ENCODE measurements at regions not wholly inside any gene's neighbourhood (a gene's known extent, or its start where the extent isn't known, plus 50 kb on each side); places are given as distances from the start of the nearest gene placed in this dataset.

DNA sequence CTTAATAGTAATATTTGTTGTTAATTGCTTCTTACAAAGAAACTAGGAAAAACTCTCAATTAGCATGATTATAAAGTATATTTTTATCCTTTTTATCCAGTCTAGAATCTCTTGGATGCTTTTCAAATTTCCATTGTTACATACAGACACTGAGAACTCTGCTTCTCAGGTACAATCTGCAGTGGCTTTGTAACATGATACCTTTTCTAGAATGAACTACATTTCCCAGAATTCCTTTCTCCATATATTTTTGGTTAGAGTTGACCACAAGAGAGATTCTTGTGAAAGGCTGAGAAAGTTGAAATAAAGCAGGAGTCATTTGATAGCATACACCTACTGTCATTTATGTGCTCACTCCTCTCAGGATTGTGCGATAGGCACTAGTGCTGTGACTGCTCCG lies 148.6 kb downstream of the SLITRK6 start:
- no peaks in the 10 kb centered on the region for H3K27me3 ChIP-seq
- no peaks in the 10 kb centered on the region for H3K4me1 ChIP-seq
- no peak overlapping the region for H3K4me3 ChIP-seq
- intact Hi-C loops (cut with DNase I) = no loop called here
- no peak for TF ChIP-seq CTCF (IDR thresholded peaks at IDR 0.05)
- no peak overlapping the region for H3K9ac ChIP-seq (ENCODE audit: low read depth in 2 of 2, low read length in 2 of 2)
- no peak for DNase-seq
- no peak overlapping the region for H3K27ac ChIP-seq
- H3K36me3 ChIP-seq = no peaks in the 10 kb centered on the region
- no peaks in the 10 kb centered on the region for H3K9me3 ChIP-seq

- intact Hi-C loops (cut with DNase I) = no loop called here
- H3K36me3 ChIP-seq = no peaks in the 10 kb centered on the region
- no peaks in the 10 kb centered on the region for H3K27me3 ChIP-seq
- H3K4me3 ChIP-seq = no peak overlapping the region
- H3K9me3 ChIP-seq = no peaks in the 10 kb centered on the region
- no peak for TF ChIP-seq CTCF (IDR thresholded peaks at IDR 0.05)
- H3K27ac ChIP-seq = no peak overlapping the region
- no peaks in the 10 kb centered on the region for H3K4me1 ChIP-seq
- no peak overlapping the region for H3K9ac ChIP-seq (ENCODE audit: low read depth in 2 of 2, low read length in 2 of 2)
- no peak for DNase-seq
These were observed 158.5 kb downstream of the SLITRK6 start for GRCh38 chr13:85640727-85641126.

- intact Hi-C loops (cut with DNase I) = no loop called here
- Histone ChIP-seq H3K9me3 (no peaks in the 10 kb centered on the region), H3K4me1 (no peaks in the 10 kb centered on the region), H3K27me3 (no peaks in the 10 kb centered on the region), H3K27ac (no peak overlapping the region), H3K4me3 (no peak overlapping the region), H3K9ac (ENCODE audit: low read depth in 2 of 2, low read length in 2 of 2) (no peak overlapping the region), H3K36me3 (no peaks in the 10 kb centered on the region)
- no peak for TF ChIP-seq CTCF (IDR thresholded peaks at IDR 0.05)
- DNase-seq = no peak
These were observed 160.3 kb downstream of the SLITRK6 start for GRCh38 chr13:85638815-85639393.

DNA sequence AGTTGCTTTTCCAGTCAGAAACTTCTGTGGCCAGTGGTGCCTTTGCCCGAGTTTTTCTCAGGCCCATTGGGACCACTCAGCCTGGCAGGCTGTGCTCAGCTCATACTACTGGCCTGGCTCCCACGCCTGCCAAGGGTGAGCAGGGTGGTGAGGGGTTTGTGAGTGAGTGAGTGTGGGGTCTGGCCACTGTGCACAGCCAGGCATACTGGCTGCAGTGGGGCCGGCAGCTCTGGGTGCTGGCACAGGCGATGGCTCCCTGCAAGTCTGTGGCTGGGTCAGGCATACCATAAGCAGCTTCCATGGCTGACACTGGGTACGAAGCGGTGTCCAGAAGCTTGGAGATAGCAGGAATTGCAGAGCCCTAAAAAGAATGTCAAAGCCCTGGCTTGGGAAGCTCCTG lies 161.0 kb downstream of the SLITRK6 start:
- H3K4me3 ChIP-seq = no peak overlapping the region
- no peak overlapping the region for H3K9ac ChIP-seq (ENCODE audit: low read depth in 2 of 2, low read length in 2 of 2)
- H3K4me1 ChIP-seq = no peaks in the 10 kb centered on the region
- H3K27me3 ChIP-seq = no peaks in the 10 kb centered on the region
- no peak for TF ChIP-seq CTCF (IDR thresholded peaks at IDR 0.05)
- no peak for DNase-seq
- intact Hi-C loops (cut with DNase I) = no loop called here
- H3K36me3 ChIP-seq = no peaks in the 10 kb centered on the region
- H3K9me3 ChIP-seq = no peaks in the 10 kb centered on the region
- no peak overlapping the region for H3K27ac ChIP-seq

DNA sequence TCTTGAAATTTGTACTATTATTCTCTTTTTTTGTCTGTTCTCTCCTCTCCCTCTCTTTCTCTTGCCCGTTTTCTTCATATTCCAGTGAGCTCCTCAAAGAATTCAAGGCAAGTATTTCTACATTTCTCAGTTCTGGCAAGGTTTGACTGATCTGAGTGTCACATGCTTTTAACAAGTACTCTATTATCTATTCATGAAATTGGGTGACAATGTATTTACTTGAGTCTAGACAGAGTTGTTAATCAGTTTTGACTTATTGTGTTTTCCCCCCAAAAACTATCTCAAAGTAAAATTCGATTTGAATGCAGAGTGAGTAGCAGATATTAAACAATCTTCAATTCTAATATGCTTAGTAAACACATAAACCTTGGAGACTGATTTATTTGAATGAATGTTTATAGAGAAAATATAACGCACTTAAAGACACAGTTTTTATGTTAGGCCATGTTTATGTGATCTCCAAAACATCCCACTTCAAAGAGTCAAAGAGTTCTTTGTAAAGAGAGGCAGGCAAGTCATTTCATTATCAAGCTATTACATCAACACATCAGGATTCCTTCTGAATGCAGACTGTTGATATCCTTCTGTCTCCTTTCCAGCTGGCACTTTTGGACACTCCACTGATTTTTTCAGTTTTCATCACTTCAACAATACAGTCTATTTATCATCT lies 166.6 kb downstream of the SLITRK6 start:
- Histone ChIP-seq H3K36me3 (no peaks in the 10 kb centered on the region), H3K9ac (ENCODE audit: low read depth in 2 of 2, low read length in 2 of 2) (no peak overlapping the region), H3K4me1 (no peaks in the 10 kb centered on the region), H3K4me3 (no peak overlapping the region), H3K9me3 (no peaks in the 10 kb centered on the region), H3K27me3 (no peaks in the 10 kb centered on the region), H3K27ac (no peak overlapping the region)
- intact Hi-C loops (cut with DNase I) = no loop called here
- TF ChIP-seq CTCF (IDR thresholded peaks at IDR 0.05) = no peak
- no peak for DNase-seq
